PC-3 (cell line): ENCODE measurements at regions not wholly inside any gene's neighbourhood (a gene's known extent, or its start where the extent isn't known, plus 50 kb on each side); places are given as distances from the start of the nearest gene placed in this dataset.

Source experiments
- ATAC-seq: fragments of 200-7000 bp; cut with Tn5 transposase; 2 replicates; pipeline ENCODE4 v1.9.1; 2020; ENCODE audit warnings: mild to moderate bottlenecking, moderate library complexity
- BruUV-seq: library from RNA; stranded (reverse); fragments of 400-500 nt; replicated peaks from 2 replicates; lab custom pipeline; 2021; lab: Mats Ljungman, UMichigan
- CTCF ChIA-PET: fragments of 300-600 bp; sonication (Branson Sonifier 250); formaldehyde crosslinking; loops from one replicate; lab custom pipeline; 2022; ENCODE audit warnings: antibody characterized with exemption; lab: Charles Lee
- POLR2A ChIA-PET: fragments of 300-600 bp; sonication (Branson Sonifier 250); formaldehyde crosslinking; loops from one replicate; lab custom pipeline; 2022; ENCODE audit warnings: antibody characterized with exemption; ENCODE audit not compliant: unreplicated experiment; lab: Charles Lee
- DNase-seq: peaks from one replicate; pipeline ENCODE4 v3.0.0-alpha.2; 2015
- H2AFZ ChIP-seq: fragments of 300-600 bp; sonication (generic); 2 replicates; pipeline ENCODE4 v1.6.0; 2016; ENCODE audit warnings: antibody characterized with exemption, low read length
- H3F3A ChIP-seq: fragments of 300-600 bp; sonication (generic); one replicate; pipeline ENCODE4 v1.6.0; 2017; ENCODE audit warnings: antibody characterized with exemption, low read length, control low read depth, mild to moderate bottlenecking; ENCODE audit not compliant: unreplicated experiment
- H3K27ac ChIP-seq: fragments of 300-600 bp; sonication (generic); 2 replicates; pipeline ENCODE4 v1.5.1; 2016; ENCODE audit warnings: mild to moderate bottlenecking, low read length
- H3K27me3 ChIP-seq: fragments of 300-600 bp; sonication (generic); 2 replicates; pipeline ENCODE4 v1.6.1; 2016; ENCODE audit warnings: low read length, mixed read lengths
- H3K36me3 ChIP-seq: fragments of 300-600 bp; sonication (generic); 2 replicates; pipeline ENCODE4 v1.6.1; 2016; ENCODE audit warnings: low read depth, mixed run types, low read length, mixed read lengths
- H3K4me1 ChIP-seq: fragments of 300-600 bp; sonication (generic); 2 replicates; pipeline ENCODE4 v1.5.1; 2016; ENCODE audit warnings: low read length; ENCODE audit not compliant: insufficient read depth
- H3K4me2 ChIP-seq: fragments of 300-600 bp; sonication (generic); 2 replicates; pipeline ENCODE4 v1.6.0; 2016; ENCODE audit warnings: low read length
- H3K4me3 ChIP-seq: fragments of 300-600 bp; sonication (generic); 2 replicates; pipeline ENCODE4 v1.5.1; 2016; ENCODE audit warnings: mild to moderate bottlenecking, low read length, mixed read lengths
- H3K79me2 ChIP-seq: fragments of 300-600 bp; sonication (generic); 2 replicates; pipeline ENCODE4 v1.6.1; 2017; ENCODE audit warnings: low read length, mixed read lengths
- H3K9ac ChIP-seq: fragments of 300-600 bp; sonication (generic); 2 replicates; pipeline ENCODE4 v1.6.0; 2016; ENCODE audit warnings: mild to moderate bottlenecking, low read length
- H3K9me2 ChIP-seq: fragments of 300-600 bp; sonication (generic); replicated peaks from 2 replicates; pipeline ENCODE4 v1.6.1; 2016; ENCODE audit warnings: mixed run types, low read length, mixed read lengths
- H3K9me3 ChIP-seq: fragments of 300-600 bp; sonication (generic); 2 replicates; pipeline ENCODE4 v1.6.1; 2016; ENCODE audit warnings: low read length, mixed read lengths
- H4K20me1 ChIP-seq: fragments of 300-600 bp; sonication (generic); 2 replicates; pipeline ENCODE4 v1.6.1; 2016; ENCODE audit warnings: low read length, mixed read lengths
- EZH2 ChIP-seq: fragments of 300-600 bp; sonication (generic); IDR thresholded peaks from one replicate; pipeline ENCODE4 v1.6.1; 2017; ENCODE audit warnings: antibody characterized with exemption, mild to moderate bottlenecking, low read length; ENCODE audit not compliant: unreplicated experiment
- EZH2phosphoT487 ChIP-seq: fragments of 300-600 bp; sonication (generic); IDR thresholded peaks from 2 replicates; pipeline ENCODE4 v1.6.1; 2018; ENCODE audit warnings: mild to moderate bottlenecking, antibody characterized with exemption, low read length, borderline replicate concordance
- intact Hi-C: fragments of 100-400 bp; cut with micrococcal nuclease; formaldehyde crosslinking; loops from 2 replicates; pipeline ENCODE4 v1.9.0; 2023
- TF ChIP-seq, protein P1 (sequence below): fragments of 300-600 bp; sonication (generic); conservative IDR thresholded peaks from 2 replicates; pipeline ENCODE4 v1.5.1; 2017; ENCODE audit warnings: antibody characterized with exemption, low read depth, mild to moderate bottlenecking, low read length

GRCh38 chr1:81693316-81693715, 107.4 kb upstream of the ADGRL2 start:
- ChIA-PET POLR2A (no interaction called here), CTCF (no interaction called here)
- Histone ChIP-seq H3K4me3 (no peak overlapping the region), H3K27ac (peak overlapping the region; percentile 71), H3K9ac (peak overlapping the region; percentile 30; the same call in 1 of the 2 replicates), H4K20me1 (no peaks in the 10 kb centered on the region), H3K4me2 (peak overlapping the region; percentile 27), H3K79me2 (no peaks in the 10 kb centered on the region), H3F3A (no peaks in the 10 kb centered on the region), H3K27me3 (no peaks in the 10 kb centered on the region), H3K36me3 (no peaks in the 10 kb centered on the region), H3K9me3 (no peaks in the 10 kb centered on the region), H2AFZ (no peak overlapping the region), H3K4me1 (peaks cover 48% of the 10 kb centered on the region), H3K9me2 (no peaks in the 10 kb centered on the region)
- ATAC-seq = peak; percentile 69
- BruUV-seq = no TSS peak
- TF ChIP-seq EZH2phosphoT487 (no peak), EZH2 (no peak)
- intact Hi-C loops = no loop called here
- DNase-seq = peak; percentile 82

DNA sequence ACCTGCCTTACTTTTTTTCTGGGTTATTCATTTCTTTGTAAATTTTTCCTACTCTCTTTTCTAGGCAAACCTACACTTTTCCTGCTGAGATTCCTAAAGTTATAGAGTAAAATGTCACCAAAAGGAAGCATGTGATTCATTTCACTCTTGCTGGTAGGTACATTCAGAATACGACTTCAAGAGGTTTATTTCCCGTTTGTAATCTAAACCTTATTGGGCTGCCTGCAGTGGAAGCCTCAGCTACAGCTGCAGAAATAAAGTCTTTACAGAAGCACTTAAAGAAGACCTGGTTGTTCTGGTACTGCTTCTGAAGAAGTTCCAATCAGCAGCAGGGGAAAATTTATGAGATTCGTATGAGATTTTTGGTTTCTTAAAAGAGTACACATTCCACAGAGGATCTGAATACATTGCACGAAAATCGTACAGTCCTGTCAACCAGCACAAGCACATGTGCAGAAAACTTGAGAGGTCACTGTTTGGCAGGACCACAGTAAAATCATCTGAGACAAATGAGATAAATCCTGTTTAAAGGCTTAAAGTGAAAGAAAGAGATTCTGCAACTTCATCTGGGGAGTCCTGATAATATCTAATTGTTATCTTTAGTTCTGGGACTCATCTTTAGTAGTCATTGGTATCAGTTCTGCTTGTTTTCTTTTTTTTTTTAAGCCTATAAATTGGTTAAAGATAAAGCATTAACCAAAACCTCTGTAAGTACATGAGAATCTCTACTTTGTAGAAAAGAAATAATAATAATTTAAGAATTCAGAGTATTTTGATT, 109.9 kb upstream of the ADGRL2 start:
- H3K27ac ChIP-seq = no peak overlapping the region
- H3K9me2 ChIP-seq = no peaks in the 10 kb centered on the region
- ATAC-seq (no peak), DNase-seq (no peak)
- H4K20me1 ChIP-seq = no peaks in the 10 kb centered on the region
- H3K36me3 ChIP-seq = no peaks in the 10 kb centered on the region
- CTCF ChIA-PET = no interaction called here
- BruUV-seq = no TSS peak
- POLR2A ChIA-PET = no interaction called here
- no peak overlapping the region for H3K4me2 ChIP-seq
- H3K79me2 ChIP-seq = no peaks in the 10 kb centered on the region
- no peak overlapping the region for H2AFZ ChIP-seq
- no peaks in the 10 kb centered on the region for H3F3A ChIP-seq
- no peak overlapping the region for H3K4me3 ChIP-seq
- TF ChIP-seq, protein P1, sequence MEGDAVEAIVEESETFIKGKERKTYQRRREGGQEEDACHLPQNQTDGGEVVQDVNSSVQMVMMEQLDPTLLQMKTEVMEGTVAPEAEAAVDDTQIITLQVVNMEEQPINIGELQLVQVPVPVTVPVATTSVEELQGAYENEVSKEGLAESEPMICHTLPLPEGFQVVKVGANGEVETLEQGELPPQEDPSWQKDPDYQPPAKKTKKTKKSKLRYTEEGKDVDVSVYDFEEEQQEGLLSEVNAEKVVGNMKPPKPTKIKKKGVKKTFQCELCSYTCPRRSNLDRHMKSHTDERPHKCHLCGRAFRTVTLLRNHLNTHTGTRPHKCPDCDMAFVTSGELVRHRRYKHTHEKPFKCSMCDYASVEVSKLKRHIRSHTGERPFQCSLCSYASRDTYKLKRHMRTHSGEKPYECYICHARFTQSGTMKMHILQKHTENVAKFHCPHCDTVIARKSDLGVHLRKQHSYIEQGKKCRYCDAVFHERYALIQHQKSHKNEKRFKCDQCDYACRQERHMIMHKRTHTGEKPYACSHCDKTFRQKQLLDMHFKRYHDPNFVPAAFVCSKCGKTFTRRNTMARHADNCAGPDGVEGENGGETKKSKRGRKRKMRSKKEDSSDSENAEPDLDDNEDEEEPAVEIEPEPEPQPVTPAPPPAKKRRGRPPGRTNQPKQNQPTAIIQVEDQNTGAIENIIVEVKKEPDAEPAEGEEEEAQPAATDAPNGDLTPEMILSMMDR = no peak
- H3K27me3 ChIP-seq = no peaks in the 10 kb centered on the region
- intact Hi-C loops = no loop called here
- no peaks in the 10 kb centered on the region for H3K9me3 ChIP-seq
- H3K4me1 ChIP-seq = peaks cover 45% of the 10 kb centered on the region
- no peak overlapping the region for H3K9ac ChIP-seq

DNA sequence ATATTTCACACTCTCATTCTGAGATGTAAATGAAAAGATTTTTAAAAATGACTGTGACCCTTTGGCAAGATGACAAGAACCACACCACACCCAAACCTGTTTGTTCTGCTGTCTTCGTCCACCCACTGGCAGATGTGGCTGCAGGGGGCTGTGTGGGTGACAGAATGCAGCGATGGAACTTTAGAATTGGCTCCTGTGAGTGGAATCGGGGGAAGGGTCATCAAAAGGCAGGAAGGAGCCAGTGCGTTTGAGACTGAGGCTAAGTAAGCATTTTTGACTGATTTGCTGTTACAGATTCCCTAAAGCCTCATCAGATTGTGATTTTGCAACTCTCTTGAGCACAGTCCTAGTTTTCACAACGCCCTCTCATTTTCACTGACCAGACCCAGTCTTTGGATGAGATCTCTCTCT, 111.2 kb upstream of the ADGRL2 start:
- Histone ChIP-seq H3K4me2 (peak overlapping the region; percentile 18), H3K9me2 (no peaks in the 10 kb centered on the region), H3K27me3 (no peaks in the 10 kb centered on the region), H3K9me3 (no peaks in the 10 kb centered on the region), H3K79me2 (no peaks in the 10 kb centered on the region), H3K27ac (peak overlapping the region; percentile 23), H3K36me3 (no peaks in the 10 kb centered on the region), H2AFZ (peak overlapping the region; percentile 15), H3K4me1 (peaks cover 42% of the 10 kb centered on the region), H4K20me1 (no peaks in the 10 kb centered on the region), H3K9ac (no peak overlapping the region), H3F3A (no peaks in the 10 kb centered on the region), H3K4me3 (no peak overlapping the region)
- ChIA-PET POLR2A (no interaction called here), CTCF (no interaction called here)
- TF ChIP-seq, protein P1 = no peak
- TF ChIP-seq EZH2phosphoT487 (no peak), EZH2 (no peak)
- ATAC-seq (no peak; the same call in 1 of the 2 replicates), DNase-seq (peak; percentile 65)
- intact Hi-C loops = no loop called here
- no TSS peak for BruUV-seq
